Fibroblast of lung (primary cell): ENCODE measurements at regions not wholly inside any gene's neighbourhood (a gene's known extent, or its start where the extent isn't known, plus 50 kb on each side); places are given as distances from the start of the nearest gene placed in this dataset.
A peak's percentile ranks its signal among the peaks of the same experiment; 100 is the strongest.
"Not testable (repeated sequence)": the region's sequence is repeated elsewhere in the genome, so short reads cannot be mapped to it uniquely, and the experiment has no call there.

Experiments
- DNase-seq, 2 donors: peaks; one replicate each; pipeline versions ENCODE4 v3.0.0 to v3.0.0-alpha.2; 2010; ENCODE audit warnings: low read depth in 2 of 2
- H2AFZ ChIP-seq: 2 replicates; pipeline ENCODE4 v1.5.1; 2012; ENCODE audit warnings: low read length, control low read depth, inconsistent platforms
- H3K27ac ChIP-seq: 2 replicates; pipeline ENCODE4 v1.5.1; 2011; ENCODE audit warnings: low read length, control low read depth; ENCODE audit not compliant: insufficient read depth
- H3K27me3 ChIP-seq: 2 replicates; pipeline ENCODE4 v1.5.1; 2011; ENCODE audit warnings: mild to moderate bottlenecking, low read length; ENCODE audit not compliant: control insufficient read depth, insufficient read depth
- H3K36me3 ChIP-seq: 2 replicates; pipeline ENCODE4 v1.5.1; 2011; ENCODE audit warnings: low read length; ENCODE audit not compliant: control insufficient read depth, insufficient read depth
- H3K4me1 ChIP-seq: 2 replicates; pipeline ENCODE4 v1.5.1; 2011; ENCODE audit warnings: low read length; ENCODE audit not compliant: control insufficient read depth, insufficient read depth; ENCODE audit errors: extremely low read depth
- H3K4me2 ChIP-seq: 2 replicates; pipeline ENCODE4 v1.5.1; 2011; ENCODE audit warnings: low read length, control low read depth; ENCODE audit not compliant: insufficient read depth; ENCODE audit errors: extremely low read depth
- H3K4me3 ChIP-seq, 4 experiments: fragments of 200-600 bp in 1 of 4; sonication (generic) in 1 of 4; replicated peaks in 1 of 4; 2 replicates each; pipeline ENCODE4 v1.5.1; 2011 to 2016; ENCODE audit warnings: low read length in 4 of 4, low read depth in 3 of 4, mild to moderate bottlenecking in 3 of 4, control low read depth in 2 of 4, inconsistent platforms in 1 of 4, mixed read lengths in 1 of 4; ENCODE audit not compliant: insufficient read depth in 1 of 4; ENCODE audit errors: control extremely low read depth in 1 of 4
- H3K79me2 ChIP-seq: 2 replicates; pipeline ENCODE4 v1.5.1; 2012; ENCODE audit warnings: mild to moderate bottlenecking, low read length, inconsistent platforms; ENCODE audit not compliant: control insufficient read depth, insufficient read depth
- H3K9ac ChIP-seq: 2 replicates; pipeline ENCODE4 v1.5.1; 2011; ENCODE audit warnings: mild to moderate bottlenecking, low read length, control low read depth; ENCODE audit not compliant: insufficient read depth
- H3K9me3 ChIP-seq: 2 replicates; pipeline ENCODE4 v1.5.1; 2012; ENCODE audit warnings: low read depth, low read length; ENCODE audit not compliant: control insufficient read depth, insufficient read depth
- H4K20me1 ChIP-seq: 2 replicates; pipeline ENCODE4 v1.5.1; 2011; ENCODE audit warnings: low read length; ENCODE audit not compliant: control insufficient read depth, insufficient read depth; ENCODE audit errors: extremely low read depth
- CTCF ChIP-seq, 2 donors: IDR thresholded peaks in 1 of 2; conservative IDR thresholded peaks in 1 of 2; 1 replicate in 1 of 2; 2 replicates in 1 of 2; pipeline ENCODE4 v1.5.1; 2011 to 2012; ENCODE audit warnings: low read length in 2 of 2, control low read depth in 1 of 2, inconsistent platforms in 1 of 2, low read depth in 1 of 2, mild to moderate bottlenecking in 1 of 2
- EZH2 ChIP-seq: IDR thresholded peaks from 2 replicates; pipeline ENCODE4 v1.5.1; 2012; ENCODE audit warnings: low read length, control low read depth, mild to moderate bottlenecking; ENCODE audit errors: missing control alignments

GRCh38 chr16:10255728-10256127, 73.5 kb upstream of the GRIN2A start:
- H3K9me3 ChIP-seq = no peaks in the 10 kb centered on the region
- no peak overlapping the region for H3K4me2 ChIP-seq
- no peak overlapping the region for H3K9ac ChIP-seq
- H3K27ac ChIP-seq = no peak overlapping the region
- no peak overlapping the region for H2AFZ ChIP-seq
- no peaks in the 10 kb centered on the region for H3K79me2 ChIP-seq
- H3K4me1 ChIP-seq = no peaks in the 10 kb centered on the region
- H4K20me1 ChIP-seq = no peaks in the 10 kb centered on the region
- no peak for DNase-seq
- no peak for TF ChIP-seq CTCF (conservative IDR thresholded peaks at IDR 0.05 in 1 of 2, IDR thresholded peaks at IDR 0.05 in 1 of 2; ENCODE audit: low read depth in 1 of 2, low read length in 2 of 2)
- no peak for TF ChIP-seq EZH2
- no peaks in the 10 kb centered on the region for H3K36me3 ChIP-seq
- no peaks in the 10 kb centered on the region for H3K27me3 ChIP-seq
- no peak overlapping the region for H3K4me3 ChIP-seq

- Histone ChIP-seq H3K4me2 (no peak overlapping the region), H3K4me3 (no peak overlapping the region), H3K27ac (no peak overlapping the region), H3K79me2 (no peaks in the 10 kb centered on the region), H3K9me3 (no peaks in the 10 kb centered on the region), H3K36me3 (no peaks in the 10 kb centered on the region), H2AFZ (no peak overlapping the region), H4K20me1 (no peaks in the 10 kb centered on the region), H3K4me1 (no peaks in the 10 kb centered on the region), H3K27me3 (no peaks in the 10 kb centered on the region), H3K9ac (no peak overlapping the region)
- DNase-seq = peak; percentile 3 to 5
- TF ChIP-seq EZH2 = no peak
- TF ChIP-seq CTCF (conservative IDR thresholded peaks at IDR 0.05 in 1 of 2, IDR thresholded peaks at IDR 0.05 in 1 of 2; ENCODE audit: low read depth in 1 of 2, low read length in 2 of 2) = peak; percentile 60 to 87
Observed at GRCh38 chr16:10256784-10257641, 74.8 kb upstream of the GRIN2A start.

GRCh38 chr16:10257642-10258251, 75.5 kb upstream of the GRIN2A start:
- not testable (repeated sequence) for H3K4me3 ChIP-seq, H3K27ac ChIP-seq, H3K79me2 ChIP-seq, H3K9ac ChIP-seq, H3K9me3 ChIP-seq, H3K27me3 ChIP-seq, H3K36me3 ChIP-seq, DNase-seq, H3K4me2 ChIP-seq, H2AFZ ChIP-seq, H3K4me1 ChIP-seq, H4K20me1 ChIP-seq

GRCh38 chr16:10258930-10259603, 76.8 kb upstream of the GRIN2A start:
- H3K36me3 ChIP-seq, H3K4me1 ChIP-seq, H3K27me3 ChIP-seq, DNase-seq, H3K4me3 ChIP-seq, H3K27ac ChIP-seq, H4K20me1 ChIP-seq, H3K9me3 ChIP-seq, H2AFZ ChIP-seq, H3K79me2 ChIP-seq, H3K4me2 ChIP-seq, H3K9ac ChIP-seq: not testable (repeated sequence)
